ENCODE measurements at regions not wholly inside any gene's neighbourhood (a gene's known extent, or its start where the extent isn't known, plus 50 kb on each side); places are given as distances from the start of the nearest gene placed in this dataset.

GRCh38 chr2:198203336-198204069 is 399.1 kb downstream of the PLCL1 start:
- ChIA-PET CTCF (no interaction called here), POLR2A (no interaction called here)
- Mint-ChIP-seq H3K4me3 (no peak overlapping the region), H3K27me3 (no peaks in the 10 kb centered on the region), H3K27ac (no peak overlapping the region), H3K4me1 (ENCODE audit: low read depth) (no peaks in the 10 kb centered on the region), H3K36me3 (no peaks in the 10 kb centered on the region), H3K9me3 (no peaks in the 10 kb centered on the region)
- intact Hi-C loops (cut with micrococcal nuclease) = no loop called here
- DNase-seq = no peak
